Smooth muscle cell (in vitro differentiated cells): ENCODE measurements at regions not wholly inside any gene's neighbourhood (a gene's known extent, or its start where the extent isn't known, plus 50 kb on each side); places are given as distances from the start of the nearest gene placed in this dataset.

Experiments
- DNase-seq: peaks from one replicate; lab custom pipeline; 2025; ENCODE audit not compliant: unreplicated experiment; lab: John Stamatoyannopoulos, UW
- H2AFZ ChIP-seq: fragments of 200-600 bp; sonication (generic); 2 replicates; pipeline ENCODE4 v1.6.0; 2016; ENCODE audit warnings: antibody characterized with exemption, low read depth, mild to moderate bottlenecking
- H3F3A ChIP-seq: fragments of 200-600 bp; sonication (generic); 2 replicates; pipeline ENCODE4 v1.6.0; 2017; ENCODE audit warnings: antibody characterized with exemption, low read depth
- H3K27ac ChIP-seq: fragments of 200-600 bp; sonication (generic); 2 replicates; pipeline ENCODE4 v1.5.1; 2016; ENCODE audit warnings: low read depth, mild to moderate bottlenecking
- H3K27me3 ChIP-seq: fragments of 200-600 bp; sonication (generic); 2 replicates; pipeline ENCODE4 v1.6.1; 2016; ENCODE audit warnings: low read depth, mild to moderate bottlenecking
- H3K36me3 ChIP-seq: fragments of 200-600 bp; sonication (generic); 2 replicates; pipeline ENCODE4 v1.5.1; 2016; ENCODE audit warnings: low read depth
- H3K4me1 ChIP-seq: fragments of 200-600 bp; sonication (generic); 2 replicates; pipeline ENCODE4 v1.5.1; 2016; ENCODE audit warnings: low read depth
- H3K4me2 ChIP-seq: fragments of 200-600 bp; sonication (generic); 2 replicates; pipeline ENCODE4 v1.6.0; 2016; ENCODE audit warnings: mild to moderate bottlenecking
- H3K4me3 ChIP-seq: fragments of 200-600 bp; sonication (generic); 2 replicates; pipeline ENCODE4 v1.5.1; 2016; ENCODE audit warnings: mild to moderate bottlenecking
- H3K79me2 ChIP-seq: fragments of 200-600 bp; sonication (generic); 2 replicates; pipeline ENCODE4 v1.6.0; 2016; ENCODE audit warnings: low read depth, mild to moderate bottlenecking
- H3K9ac ChIP-seq: fragments of 200-600 bp; sonication (generic); 2 replicates; pipeline ENCODE4 v1.6.0; 2016; ENCODE audit warnings: low read depth
- H3K9me3 ChIP-seq: fragments of 200-600 bp; sonication (generic); replicated peaks from 2 replicates; pipeline ENCODE4 v1.5.1; 2016; ENCODE audit warnings: low read depth
- H4K20me1 ChIP-seq: fragments of 200-600 bp; sonication (generic); 2 replicates; pipeline ENCODE4 v1.6.0; 2016; ENCODE audit warnings: low read depth
- WGBS: methylation state at CpG from one replicate; pipeline ENCODE4 v1.1.7; 2016; ENCODE audit warnings: low lambda C conversion rate; 5-methylcytosine and 5-hydroxymethylcytosine counted together
- TF ChIP-seq, protein P1 (sequence below): fragments of 200-600 bp; sonication (generic); IDR thresholded peaks from 2 replicates; pipeline ENCODE4 v1.5.1; 2017; ENCODE audit warnings: borderline replicate concordance, mild to moderate bottlenecking, antibody characterized with exemption; ENCODE audit not compliant: insufficient read depth, poor library complexity, severe bottlenecking

DNA sequence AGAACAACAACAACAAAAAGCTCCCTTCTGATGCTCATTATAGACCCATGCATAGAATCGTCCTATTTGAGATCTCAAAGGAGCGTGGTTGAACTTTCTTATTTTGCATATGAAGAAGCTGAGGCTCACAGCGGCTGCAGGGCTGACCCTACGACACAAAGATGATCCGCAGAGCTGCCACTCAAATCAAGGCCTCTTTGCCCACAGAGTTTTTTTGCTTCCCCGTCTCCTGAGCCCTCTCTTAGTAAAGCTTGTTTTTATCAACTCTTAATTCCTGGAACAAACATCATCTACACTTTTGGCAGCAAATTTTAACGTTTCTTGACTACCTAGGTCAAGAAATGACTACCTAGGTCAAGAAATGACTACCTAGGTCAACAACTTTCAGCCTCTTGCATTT is 73.7 kb downstream of the C16orf95 start:
- H4K20me1 ChIP-seq, result no peaks in the 10 kb centered on the region
- no peaks in the 10 kb centered on the region for H3K27me3 ChIP-seq
- no peaks in the 10 kb centered on the region for H3K9me3 ChIP-seq
- TF ChIP-seq, protein P1, sequence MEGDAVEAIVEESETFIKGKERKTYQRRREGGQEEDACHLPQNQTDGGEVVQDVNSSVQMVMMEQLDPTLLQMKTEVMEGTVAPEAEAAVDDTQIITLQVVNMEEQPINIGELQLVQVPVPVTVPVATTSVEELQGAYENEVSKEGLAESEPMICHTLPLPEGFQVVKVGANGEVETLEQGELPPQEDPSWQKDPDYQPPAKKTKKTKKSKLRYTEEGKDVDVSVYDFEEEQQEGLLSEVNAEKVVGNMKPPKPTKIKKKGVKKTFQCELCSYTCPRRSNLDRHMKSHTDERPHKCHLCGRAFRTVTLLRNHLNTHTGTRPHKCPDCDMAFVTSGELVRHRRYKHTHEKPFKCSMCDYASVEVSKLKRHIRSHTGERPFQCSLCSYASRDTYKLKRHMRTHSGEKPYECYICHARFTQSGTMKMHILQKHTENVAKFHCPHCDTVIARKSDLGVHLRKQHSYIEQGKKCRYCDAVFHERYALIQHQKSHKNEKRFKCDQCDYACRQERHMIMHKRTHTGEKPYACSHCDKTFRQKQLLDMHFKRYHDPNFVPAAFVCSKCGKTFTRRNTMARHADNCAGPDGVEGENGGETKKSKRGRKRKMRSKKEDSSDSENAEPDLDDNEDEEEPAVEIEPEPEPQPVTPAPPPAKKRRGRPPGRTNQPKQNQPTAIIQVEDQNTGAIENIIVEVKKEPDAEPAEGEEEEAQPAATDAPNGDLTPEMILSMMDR, result no peak
- H3K4me3 ChIP-seq, result no peak overlapping the region
- 71% methylated on average over 7 of the region's 7 CpGs for WGBS
- H3F3A ChIP-seq, result no peaks in the 10 kb centered on the region
- no peak overlapping the region for H3K9ac ChIP-seq
- H3K4me1 ChIP-seq, result peaks cover 14% of the 10 kb centered on the region
- no peaks in the 10 kb centered on the region for H3K36me3 ChIP-seq
- no peak overlapping the region for H3K4me2 ChIP-seq
- DNase-seq, result no peak
- H2AFZ ChIP-seq, result no peak overlapping the region
- no peaks in the 10 kb centered on the region for H3K79me2 ChIP-seq
- no peak overlapping the region for H3K27ac ChIP-seq

DNA sequence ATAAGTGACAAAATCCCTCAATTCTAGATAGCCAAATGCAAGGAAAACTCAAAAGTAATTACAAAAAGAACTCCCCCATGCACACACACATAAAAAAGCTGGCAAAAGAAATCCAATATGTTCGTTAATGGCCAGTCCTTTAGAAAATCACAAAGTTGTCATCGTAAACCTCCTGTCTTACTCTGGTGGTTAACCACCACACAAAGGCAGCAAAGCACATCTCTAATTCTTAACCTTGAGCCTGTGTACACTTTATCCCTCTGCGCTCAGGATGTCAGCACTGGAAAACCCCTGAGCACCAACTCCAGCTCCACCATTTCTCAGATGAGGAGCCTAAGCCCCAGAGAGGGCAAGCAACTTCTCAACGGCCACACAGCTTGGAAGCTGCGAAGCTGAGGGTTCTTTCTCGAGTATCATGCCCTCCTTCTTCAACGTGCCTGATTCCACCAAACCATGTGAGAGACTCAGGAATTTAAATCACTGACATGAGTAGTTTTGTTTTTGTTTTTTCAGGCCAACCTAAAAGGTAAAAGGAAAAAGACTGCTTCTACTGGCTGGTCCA is 72.5 kb downstream of the C16orf95 start:
- no peaks in the 10 kb centered on the region for H4K20me1 ChIP-seq
- H2AFZ ChIP-seq, result no peak overlapping the region
- H3K27ac ChIP-seq, result no peak overlapping the region
- no peaks in the 10 kb centered on the region for H3K27me3 ChIP-seq
- DNase-seq, result no peak
- no peaks in the 10 kb centered on the region for H3K79me2 ChIP-seq
- H3K9ac ChIP-seq, result no peak overlapping the region
- H3K4me3 ChIP-seq, result no peak overlapping the region
- peaks cover 9% of the 10 kb centered on the region for H3K4me1 ChIP-seq
- TF ChIP-seq, protein P1, result no peak
- no peaks in the 10 kb centered on the region for H3K9me3 ChIP-seq
- no peaks in the 10 kb centered on the region for H3K36me3 ChIP-seq
- WGBS, result 70% methylated on average over 7 of the region's 7 CpGs
- H3F3A ChIP-seq, result no peaks in the 10 kb centered on the region
- H3K4me2 ChIP-seq, result no peak overlapping the region

DNA sequence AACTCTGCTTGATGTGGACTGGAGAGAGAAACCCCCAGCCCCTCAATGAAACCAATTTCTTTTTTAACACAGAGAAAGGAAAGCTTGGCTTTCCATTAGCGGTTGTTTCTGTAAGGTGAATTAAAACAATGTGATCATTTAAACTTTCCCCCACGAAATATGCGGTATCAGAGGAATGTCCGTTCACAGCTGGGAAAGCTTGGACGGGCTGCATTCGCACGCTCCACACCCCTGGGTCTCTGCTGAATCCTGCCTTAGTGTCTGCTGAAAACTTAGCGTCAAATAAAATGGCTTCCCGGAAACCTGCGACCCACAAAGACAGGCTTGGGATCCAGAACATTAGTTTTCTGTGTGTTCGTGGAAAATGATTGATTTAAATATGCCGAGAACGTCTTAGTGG is 71.7 kb downstream of the C16orf95 start:
- Histone ChIP-seq H3K79me2 (no peaks in the 10 kb centered on the region), H3K27me3 (no peaks in the 10 kb centered on the region), H3K9me3 (no peaks in the 10 kb centered on the region), H3K4me2 (no peak overlapping the region), H2AFZ (no peak overlapping the region), H4K20me1 (no peaks in the 10 kb centered on the region), H3K9ac (no peak overlapping the region), H3K36me3 (no peaks in the 10 kb centered on the region), H3K4me3 (no peak overlapping the region), H3F3A (no peaks in the 10 kb centered on the region), H3K4me1 (peaks cover 1% of the 10 kb centered on the region), H3K27ac (no peak overlapping the region)
- WGBS, result 95% methylated on average over 13 of the region's 13 CpGs
- DNase-seq, result no peak
- TF ChIP-seq, protein P1, result no peak
